ENCODE measurements at regions not wholly inside any gene's neighbourhood (a gene's known extent, or its start where the extent isn't known, plus 50 kb on each side); places are given as distances from the start of the nearest gene placed in this dataset.
"Not testable (repeated sequence)": the region's sequence is repeated elsewhere in the genome, so short reads cannot be mapped to it uniquely, and the experiment has no call there.

GRCh38 chr5:82636591-82636990 lies 358.4 kb upstream of the RPS23 start:
- Mint-ChIP-seq H3K36me3 (no peaks in the 10 kb centered on the region), H3K27me3 (ENCODE audit: insufficient read depth, low read depth) (no peaks in the 10 kb centered on the region), H3K4me1 (peaks cover 21% of the 10 kb centered on the region), H3K4me3 (no peak overlapping the region), H3K27ac (no peak overlapping the region), H3K9me3 (no peaks in the 10 kb centered on the region)
- Histone ChIP-seq H2AFZ (replicated peaks) (no peak overlapping the region), H3K4me1 (peaks cover 8% of the 10 kb centered on the region), H3K79me2 (ENCODE audit: low read depth) (no peaks in the 10 kb centered on the region), H3K27ac (no peak overlapping the region), H3K36me3 (no peaks in the 10 kb centered on the region), H3K4me2 (no peak overlapping the region), H3K9me3 (ENCODE audit: low read depth) (no peaks in the 10 kb centered on the region), H3K9ac (no peak overlapping the region), H3K4me3 (no peak overlapping the region), H4K20me1 (ENCODE audit: low read depth) (no peaks in the 10 kb centered on the region), H3F3A (ENCODE audit: low read depth) (no peaks in the 10 kb centered on the region), H3K27me3 (no peaks in the 10 kb centered on the region)
- no peak for DNase-seq (ENCODE audit: low spot score)
- TF ChIP-seq EZH2phosphoT487 (IDR thresholded peaks at IDR 0.05) = no peak
- TF ChIP-seq CTCF (IDR thresholded peaks at IDR 0.05) = no peak
- no peak for TF ChIP-seq EZH2 (IDR thresholded peaks at IDR 0.05)

GRCh38 chr5:82635561-82636288 lies 357.6 kb upstream of the RPS23 start:
- Histone ChIP-seq H3K9ac (no peak overlapping the region), H3K4me1 (peaks cover 6% of the 10 kb centered on the region), H3K79me2 (ENCODE audit: low read depth) (no peaks in the 10 kb centered on the region), H3K27ac (no peak overlapping the region), H3K4me3 (no peak overlapping the region), H3K4me2 (no peak overlapping the region), H3K36me3 (no peaks in the 10 kb centered on the region), H3F3A (ENCODE audit: low read depth) (no peaks in the 10 kb centered on the region), H3K9me3 (ENCODE audit: low read depth) (no peaks in the 10 kb centered on the region), H4K20me1 (ENCODE audit: low read depth) (no peaks in the 10 kb centered on the region), H2AFZ (replicated peaks) (no peak overlapping the region), H3K27me3 (no peaks in the 10 kb centered on the region)
- Mint-ChIP-seq H3K4me3 (no peak overlapping the region), H3K9me3 (no peaks in the 10 kb centered on the region), H3K27me3 (ENCODE audit: insufficient read depth, low read depth) (no peaks in the 10 kb centered on the region), H3K4me1 (peaks cover 12% of the 10 kb centered on the region), H3K27ac (no peak overlapping the region), H3K36me3 (no peaks in the 10 kb centered on the region)
- no peak for TF ChIP-seq EZH2phosphoT487 (IDR thresholded peaks at IDR 0.05)
- TF ChIP-seq CTCF (IDR thresholded peaks at IDR 0.05) = no peak
- no peak for TF ChIP-seq EZH2 (IDR thresholded peaks at IDR 0.05)
- DNase-seq (ENCODE audit: low spot score) = no peak

GRCh38 chr5:82628364-82628910 lies 350.3 kb upstream of the RPS23 start:
- peaks cover 6% of the 10 kb centered on the region for H3K9me3 Mint-ChIP-seq
- H3K9me3 ChIP-seq (ENCODE audit: low read depth) = no peaks in the 10 kb centered on the region
- no peak overlapping the region for H3K4me2 ChIP-seq
- H4K20me1 ChIP-seq (ENCODE audit: low read depth) = no peaks in the 10 kb centered on the region
- no peaks in the 10 kb centered on the region for H3K4me1 Mint-ChIP-seq
- H2AFZ ChIP-seq (replicated peaks) = no peak overlapping the region
- no peaks in the 10 kb centered on the region for H3K79me2 ChIP-seq (ENCODE audit: low read depth)
- H3F3A ChIP-seq (ENCODE audit: low read depth) = no peaks in the 10 kb centered on the region
- no peaks in the 10 kb centered on the region for H3K27me3 ChIP-seq
- no peak overlapping the region for H3K4me3 ChIP-seq
- no peak for TF ChIP-seq CTCF (IDR thresholded peaks at IDR 0.05)
- no peak for TF ChIP-seq EZH2 (IDR thresholded peaks at IDR 0.05)
- no peak for TF ChIP-seq EZH2phosphoT487 (IDR thresholded peaks at IDR 0.05)
- H3K4me3 Mint-ChIP-seq = no peak overlapping the region
- H3K27ac Mint-ChIP-seq = no peak overlapping the region
- no peaks in the 10 kb centered on the region for H3K36me3 Mint-ChIP-seq
- no peak overlapping the region for H3K27ac ChIP-seq
- no peak for DNase-seq (ENCODE audit: low spot score)
- no peak overlapping the region for H3K9ac ChIP-seq
- peaks cover 2% of the 10 kb centered on the region for H3K27me3 Mint-ChIP-seq (ENCODE audit: insufficient read depth, low read depth)
- no peaks in the 10 kb centered on the region for H3K4me1 ChIP-seq
- no peaks in the 10 kb centered on the region for H3K36me3 ChIP-seq

- H4K20me1 ChIP-seq (ENCODE audit: low read depth); DNase-seq (ENCODE audit: low spot score); H3K4me1 ChIP-seq; H3K27me3 ChIP-seq; H3K79me2 ChIP-seq (ENCODE audit: low read depth); H3K36me3 Mint-ChIP-seq; H3K9me3 Mint-ChIP-seq; H3K27me3 Mint-ChIP-seq (ENCODE audit: insufficient read depth, low read depth); H3K4me3 Mint-ChIP-seq; H3K27ac ChIP-seq; H3K9ac ChIP-seq; H3K4me1 Mint-ChIP-seq; H3K4me2 ChIP-seq; H3K36me3 ChIP-seq; H3K27ac Mint-ChIP-seq; H3K4me3 ChIP-seq; H2AFZ ChIP-seq (replicated peaks); H3K9me3 ChIP-seq (ENCODE audit: low read depth); H3F3A ChIP-seq (ENCODE audit: low read depth): not testable (repeated sequence)
Observed at GRCh38 chr5:82626905-82627591, 348.9 kb upstream of the RPS23 start.

- H3K9me3 Mint-ChIP-seq; H3K4me3 ChIP-seq; H3K79me2 ChIP-seq (ENCODE audit: low read depth); H3K27me3 ChIP-seq; H3K27ac Mint-ChIP-seq; DNase-seq (ENCODE audit: low spot score); H3K4me2 ChIP-seq; H3K4me1 Mint-ChIP-seq; H3K9ac ChIP-seq; H3K36me3 ChIP-seq; H3F3A ChIP-seq (ENCODE audit: low read depth); H4K20me1 ChIP-seq (ENCODE audit: low read depth); H3K27ac ChIP-seq; H3K36me3 Mint-ChIP-seq; H2AFZ ChIP-seq (replicated peaks); H3K4me1 ChIP-seq; H3K9me3 ChIP-seq (ENCODE audit: low read depth); H3K27me3 Mint-ChIP-seq (ENCODE audit: insufficient read depth, low read depth); H3K4me3 Mint-ChIP-seq: not testable (repeated sequence)
Observed at GRCh38 chr5:82626012-82626411, 347.9 kb upstream of the RPS23 start.
